GM23248 (cell line): ENCODE measurements at regions not wholly inside any gene's neighbourhood (a gene's known extent, or its start where the extent isn't known, plus 50 kb on each side); places are given as distances from the start of the nearest gene placed in this dataset.
A peak's percentile ranks its signal among the peaks of the same experiment; 100 is the strongest.

Experiments
- DNase-seq: peaks from one replicate; pipeline ENCODE4 v3.0.0-alpha.2; 2015
- H2AFZ ChIP-seq: fragments of 200-600 bp; sonication (generic); 2 replicates; pipeline ENCODE4 v1.6.1; 2016; ENCODE audit warnings: antibody characterized with exemption
- H3F3A ChIP-seq: fragments of 200-600 bp; sonication (generic); 2 replicates; pipeline ENCODE4 v1.6.1; 2016; ENCODE audit warnings: mild to moderate bottlenecking, antibody characterized with exemption, mixed run types; ENCODE audit not compliant: insufficient read depth
- H3K27ac ChIP-seq: fragments of 200-600 bp; sonication (generic); 2 replicates; pipeline ENCODE4 v1.5.1; 2016; ENCODE audit warnings: mild to moderate bottlenecking
- H3K27me3 ChIP-seq: fragments of 200-600 bp; sonication (generic); replicated peaks from 2 replicates; pipeline ENCODE4 v1.6.1; 2016; ENCODE audit warnings: mild to moderate bottlenecking; ENCODE audit not compliant: insufficient read depth
- H3K36me3 ChIP-seq: fragments of 200-600 bp; sonication (generic); 2 replicates; pipeline ENCODE4 v1.6.1; 2016; ENCODE audit warnings: low read depth, mild to moderate bottlenecking
- H3K4me1 ChIP-seq: fragments of 200-600 bp; sonication (generic); 2 replicates; pipeline ENCODE4 v1.6.1; 2016; ENCODE audit warnings: mild to moderate bottlenecking; ENCODE audit not compliant: insufficient read depth
- H3K4me2 ChIP-seq: fragments of 200-600 bp; sonication (generic); one replicate; pipeline ENCODE4 v1.6.1; 2016; ENCODE audit warnings: mild to moderate bottlenecking; ENCODE audit not compliant: unreplicated experiment
- H3K4me3 ChIP-seq: fragments of 200-600 bp; sonication (generic); 2 replicates; pipeline ENCODE4 v1.5.1; 2016; ENCODE audit warnings: mild to moderate bottlenecking
- H3K79me2 ChIP-seq: fragments of 200-600 bp; sonication (generic); 2 replicates; pipeline ENCODE4 v1.6.1; 2016; ENCODE audit warnings: mild to moderate bottlenecking; ENCODE audit not compliant: insufficient read depth
- H3K9ac ChIP-seq: fragments of 200-600 bp; sonication (generic); 2 replicates; pipeline ENCODE4 v1.6.1; 2016; ENCODE audit warnings: mild to moderate bottlenecking
- H3K9me2 ChIP-seq: fragments of 200-600 bp; sonication (generic); 2 replicates; pipeline ENCODE4 v1.6.1; 2016; ENCODE audit warnings: mixed run types, mild to moderate bottlenecking, moderate library complexity; ENCODE audit not compliant: insufficient read depth
- H3K9me3 ChIP-seq: fragments of 200-600 bp; sonication (generic); one replicate; pipeline ENCODE4 v1.6.1; 2017; ENCODE audit warnings: low read depth
- H4K20me1 ChIP-seq: fragments of 200-600 bp; sonication (generic); 2 replicates; pipeline ENCODE4 v1.6.0; 2016; ENCODE audit not compliant: insufficient read depth
- EZH2 ChIP-seq: fragments of 200-600 bp; sonication (generic); IDR thresholded peaks from 2 replicates; pipeline ENCODE4 v1.6.1; 2018; ENCODE audit warnings: antibody characterized with exemption, mild to moderate bottlenecking; ENCODE audit not compliant: insufficient read depth, poor library complexity, severe bottlenecking
- EZH2phosphoT487 ChIP-seq: fragments of 200-600 bp; sonication (generic); IDR thresholded peaks from 2 replicates; pipeline ENCODE4 v1.6.1; 2018; ENCODE audit warnings: antibody characterized with exemption, moderate library complexity, mild to moderate bottlenecking, low read depth; ENCODE audit not compliant: insufficient read depth
- WGBS, 2 experiments: methylation state at CpG; one replicate each; pipeline ENCODE4 v1.1.6; 2015 to 2017; ENCODE audit warnings: low lambda C conversion rate in 2 of 2, low coverage in 1 of 2; ENCODE audit errors: missing lambda C conversion rate in 2 of 2; 5-methylcytosine and 5-hydroxymethylcytosine counted together
- in situ Hi-C: fragments of 300-500 bp; cut with MboI; formaldehyde crosslinking; loops from 2 replicates; pipeline ENCODE4 v1.15.0; 2020

GRCh38 chr17:12290207-12290606, 269.5 kb downstream of the MAP2K4 start:
- Histone ChIP-seq H3K9me2 (no peaks in the 10 kb centered on the region), H3K27ac (no peak overlapping the region), H3F3A (no peaks in the 10 kb centered on the region), H3K4me1 (no peaks in the 10 kb centered on the region), H2AFZ (no peak overlapping the region), H3K9ac (no peak overlapping the region), H3K9me3 (no peaks in the 10 kb centered on the region), H3K4me2 (no peak overlapping the region), H4K20me1 (no peaks in the 10 kb centered on the region), H3K36me3 (no peaks in the 10 kb centered on the region), H3K4me3 (no peak overlapping the region), H3K79me2 (no peaks in the 10 kb centered on the region), H3K27me3 (no peaks in the 10 kb centered on the region)
- no peak for TF ChIP-seq EZH2
- TF ChIP-seq EZH2phosphoT487 = no peak
- in situ Hi-C loops = no loop called here
- WGBS, 2 experiments = 15 to 17% methylated on average over 6 of the region's 6 CpGs
- no peak for DNase-seq

DNA sequence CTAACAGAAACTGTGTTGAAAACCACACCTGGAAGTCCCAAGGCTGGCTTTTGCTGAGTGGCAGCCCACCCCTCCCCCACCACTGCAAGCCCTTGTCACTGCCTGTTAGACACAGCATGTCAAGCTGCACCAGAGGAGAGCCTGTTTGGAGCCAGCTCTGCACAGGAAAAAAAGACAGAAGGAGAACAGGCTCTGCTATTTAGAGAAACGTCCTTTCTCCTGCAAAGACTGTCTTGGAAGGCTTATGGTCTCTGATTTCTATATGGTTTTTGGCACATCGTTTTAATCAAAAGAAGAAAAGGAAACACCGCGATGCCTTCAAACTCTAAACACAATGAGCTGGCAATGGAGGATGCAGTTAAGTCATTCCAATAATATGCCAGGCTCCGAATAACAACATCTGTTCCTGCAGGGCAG, 275.5 kb downstream of the MAP2K4 start:
- Histone ChIP-seq H3K9me3 (no peaks in the 10 kb centered on the region), H3K9ac (no peak overlapping the region), H3F3A (no peaks in the 10 kb centered on the region), H3K79me2 (no peaks in the 10 kb centered on the region), H4K20me1 (no peaks in the 10 kb centered on the region), H3K4me3 (no peak overlapping the region), H3K9me2 (no peaks in the 10 kb centered on the region), H3K36me3 (no peaks in the 10 kb centered on the region), H3K27ac (no peak overlapping the region), H3K4me1 (no peaks in the 10 kb centered on the region), H2AFZ (no peak overlapping the region), H3K4me2 (no peak overlapping the region), H3K27me3 (no peaks in the 10 kb centered on the region)
- in situ Hi-C loops = no loop called here
- DNase-seq = peak; percentile 2
- no peak for TF ChIP-seq EZH2phosphoT487
- no peak for TF ChIP-seq EZH2
- WGBS, 2 experiments = 2 to 5% methylated on average over 5 of the region's 5 CpGs

DNA sequence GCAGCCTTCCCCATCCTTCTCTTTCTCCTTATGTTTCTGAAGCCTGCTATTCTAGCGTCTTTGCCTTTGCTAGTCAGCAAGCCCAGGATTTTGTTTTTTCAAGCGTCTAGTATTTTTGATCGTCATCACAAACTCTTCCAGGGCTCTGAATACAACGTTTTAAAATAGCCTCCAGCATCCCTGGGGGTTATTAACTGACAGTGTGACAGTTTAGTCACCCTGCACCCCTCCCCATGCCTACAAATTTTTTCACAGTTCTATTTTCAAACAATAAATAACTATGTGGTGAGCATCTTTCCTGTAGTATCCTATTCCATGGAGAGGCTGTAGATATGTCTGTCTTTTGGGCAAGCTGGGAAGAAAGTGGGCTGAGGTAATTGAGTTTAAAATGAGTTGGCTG, 280.9 kb downstream of the MAP2K4 start:
- Histone ChIP-seq H3K4me1 (no peaks in the 10 kb centered on the region), H3K27ac (no peak overlapping the region), H2AFZ (no peak overlapping the region), H4K20me1 (no peaks in the 10 kb centered on the region), H3K36me3 (no peaks in the 10 kb centered on the region), H3K9me2 (no peaks in the 10 kb centered on the region), H3K9me3 (no peaks in the 10 kb centered on the region), H3K79me2 (no peaks in the 10 kb centered on the region), H3K4me2 (no peak overlapping the region), H3F3A (no peaks in the 10 kb centered on the region), H3K4me3 (no peak overlapping the region), H3K27me3 (no peaks in the 10 kb centered on the region), H3K9ac (no peak overlapping the region)
- no peak for DNase-seq
- WGBS, 2 experiments = 28 to 34% methylated on average over 4 of the region's 4 CpGs
- TF ChIP-seq EZH2phosphoT487 (no peak), EZH2 (no peak)
- in situ Hi-C loops = no loop called here

DNA sequence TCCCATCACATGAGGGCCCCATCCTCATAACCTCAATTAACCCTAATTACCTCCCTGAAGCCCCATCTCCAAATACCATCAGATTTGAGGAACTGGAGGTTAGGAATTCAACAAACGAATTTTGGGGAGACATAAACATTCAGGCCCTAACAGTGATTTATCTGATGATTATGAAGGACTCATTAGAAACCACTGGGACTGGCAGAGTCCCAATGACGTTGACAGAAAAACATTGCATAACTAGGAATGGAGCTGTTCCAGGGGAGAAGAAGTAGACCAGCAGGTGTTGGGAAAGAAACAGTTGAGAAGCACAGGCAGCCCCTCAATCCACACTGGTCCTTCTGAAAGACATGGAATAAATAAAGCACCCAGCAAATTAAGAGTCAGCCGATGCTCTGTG, 282.0 kb downstream of the MAP2K4 start:
- 7 to 12% methylated on average over 3 of the region's 3 CpGs for WGBS, 2 experiments
- Histone ChIP-seq H3K4me3 (no peak overlapping the region), H3K27me3 (no peaks in the 10 kb centered on the region), H3K9me3 (no peaks in the 10 kb centered on the region), H3K9me2 (no peaks in the 10 kb centered on the region), H3K4me1 (no peaks in the 10 kb centered on the region), H4K20me1 (no peaks in the 10 kb centered on the region), H3K9ac (no peak overlapping the region), H2AFZ (no peak overlapping the region), H3K4me2 (no peak overlapping the region), H3K27ac (no peak overlapping the region), H3K36me3 (no peaks in the 10 kb centered on the region), H3F3A (no peaks in the 10 kb centered on the region), H3K79me2 (no peaks in the 10 kb centered on the region)
- no peak for DNase-seq
- no peak for TF ChIP-seq EZH2
- TF ChIP-seq EZH2phosphoT487 = no peak
- in situ Hi-C loops = no loop called here

DNA sequence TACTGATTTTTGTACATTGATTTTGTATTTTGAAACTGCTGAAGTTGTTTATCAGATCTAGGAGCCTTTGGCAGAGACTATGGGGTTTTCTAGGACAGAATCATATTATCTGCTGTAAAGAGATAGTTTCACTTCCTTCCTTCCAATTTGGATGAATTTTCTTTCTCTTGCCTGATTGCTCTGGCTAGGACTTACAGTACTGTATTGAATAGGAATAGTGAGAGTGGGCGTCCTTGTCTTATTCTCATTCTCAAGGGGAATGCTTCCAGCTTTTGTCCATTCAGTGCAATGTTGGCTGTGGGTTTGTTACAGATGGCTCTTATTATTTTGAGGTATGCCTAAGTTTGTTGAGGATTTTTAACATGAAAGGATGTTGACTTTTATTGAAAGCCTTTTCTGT, 290.1 kb downstream of the MAP2K4 start:
- H3K79me2 ChIP-seq = no peaks in the 10 kb centered on the region
- no peak overlapping the region for H3K4me2 ChIP-seq
- no peak for DNase-seq
- in situ Hi-C loops = no loop called here
- H3K4me1 ChIP-seq = no peaks in the 10 kb centered on the region
- no peaks in the 10 kb centered on the region for H4K20me1 ChIP-seq
- no peak overlapping the region for H3K27ac ChIP-seq
- no peak overlapping the region for H2AFZ ChIP-seq
- H3K4me3 ChIP-seq = no peak overlapping the region
- H3F3A ChIP-seq = no peaks in the 10 kb centered on the region
- no peaks in the 10 kb centered on the region for H3K36me3 ChIP-seq
- no peak for TF ChIP-seq EZH2
- no peak for TF ChIP-seq EZH2phosphoT487
- WGBS, 2 experiments = 5 to 8% methylated on average over 1 of the region's 1 CpG
- H3K9ac ChIP-seq = no peak overlapping the region
- H3K9me2 ChIP-seq = no peaks in the 10 kb centered on the region
- H3K9me3 ChIP-seq = no peaks in the 10 kb centered on the region
- H3K27me3 ChIP-seq = no peaks in the 10 kb centered on the region
